AG04450 (cell line): ENCODE measurements at regions not wholly inside any gene's neighbourhood (a gene's known extent, or its start where the extent isn't known, plus 50 kb on each side); places are given as distances from the start of the nearest gene placed in this dataset.

Experiments
- CTCF ChIA-PET: fragments of 300-600, 350-600 bp; formaldehyde crosslinking; extraction: SDS; loops from one replicate; lab custom pipeline; 2022; ENCODE audit warnings: antibody characterized with exemption, inconsistent platforms; lab: Charles Lee
- POLR2A ChIA-PET: fragments of 350-600 bp; formaldehyde crosslinking; extraction: SDS; loops from one replicate; lab custom pipeline; 2021; ENCODE audit warnings: antibody characterized with exemption, inconsistent platforms; lab: Yijun Ruan, JAX
- DNase-seq: peaks from one replicate; pipeline ENCODE4 v3.0.0-alpha.2; 2011; ENCODE audit warnings: low read depth, low spot score
- H3K27ac ChIP-seq: one replicate; pipeline ENCODE4 v1.5.1; 2012; ENCODE audit warnings: low read depth, low read length, control low read depth
- H3K27me3 ChIP-seq: one replicate; pipeline ENCODE4 v1.6.0; 2012; ENCODE audit warnings: low read length; ENCODE audit not compliant: control insufficient read depth, insufficient read depth
- H3K4me3 ChIP-seq: 2 replicates; pipeline ENCODE4 v1.5.1; 2011; ENCODE audit warnings: mild to moderate bottlenecking, low read depth, low read length, control low read depth
- H3K9me3 ChIP-seq: 2 replicates; pipeline ENCODE4 v1.5.1; 2012; ENCODE audit warnings: low read length; ENCODE audit not compliant: control insufficient read depth, insufficient read depth
- TF ChIP-seq, protein P1 (sequence below): IDR thresholded peaks from 2 replicates; pipeline ENCODE4 v1.5.1; 2011; ENCODE audit warnings: low read depth, low read length, control low read depth, inconsistent platforms

DNA sequence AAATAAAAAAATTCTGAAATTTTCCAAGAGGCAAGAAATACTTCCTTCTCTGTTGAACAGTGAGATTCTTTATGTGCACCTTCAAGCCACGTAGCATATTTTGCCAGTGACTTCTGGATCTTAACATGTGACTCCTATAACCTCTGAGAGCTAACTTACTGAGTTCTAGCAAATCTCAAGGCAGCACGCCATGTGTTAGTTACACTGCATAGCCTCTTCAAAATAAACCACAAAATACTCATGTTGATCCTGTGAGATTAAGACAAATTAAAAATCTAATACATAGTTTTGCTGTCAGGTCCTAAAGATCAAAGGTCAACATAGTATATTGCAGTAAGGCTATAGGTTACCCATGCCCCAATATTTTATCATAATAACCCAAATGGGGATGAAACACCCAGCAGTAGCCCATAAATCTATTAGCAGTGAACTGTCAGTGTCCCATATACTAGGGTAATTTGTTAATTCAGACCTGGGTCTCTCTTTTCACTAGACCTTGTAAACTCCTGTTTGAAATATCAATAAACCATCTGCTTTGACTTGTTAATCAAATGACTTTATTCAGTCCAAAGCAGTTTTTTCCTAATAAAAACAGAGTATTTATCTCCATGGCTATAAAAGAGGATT is 343.1 kb downstream of the ZFHX3 start:
- no peaks in the 10 kb centered on the region for H3K27me3 ChIP-seq
- TF ChIP-seq, protein P1, sequence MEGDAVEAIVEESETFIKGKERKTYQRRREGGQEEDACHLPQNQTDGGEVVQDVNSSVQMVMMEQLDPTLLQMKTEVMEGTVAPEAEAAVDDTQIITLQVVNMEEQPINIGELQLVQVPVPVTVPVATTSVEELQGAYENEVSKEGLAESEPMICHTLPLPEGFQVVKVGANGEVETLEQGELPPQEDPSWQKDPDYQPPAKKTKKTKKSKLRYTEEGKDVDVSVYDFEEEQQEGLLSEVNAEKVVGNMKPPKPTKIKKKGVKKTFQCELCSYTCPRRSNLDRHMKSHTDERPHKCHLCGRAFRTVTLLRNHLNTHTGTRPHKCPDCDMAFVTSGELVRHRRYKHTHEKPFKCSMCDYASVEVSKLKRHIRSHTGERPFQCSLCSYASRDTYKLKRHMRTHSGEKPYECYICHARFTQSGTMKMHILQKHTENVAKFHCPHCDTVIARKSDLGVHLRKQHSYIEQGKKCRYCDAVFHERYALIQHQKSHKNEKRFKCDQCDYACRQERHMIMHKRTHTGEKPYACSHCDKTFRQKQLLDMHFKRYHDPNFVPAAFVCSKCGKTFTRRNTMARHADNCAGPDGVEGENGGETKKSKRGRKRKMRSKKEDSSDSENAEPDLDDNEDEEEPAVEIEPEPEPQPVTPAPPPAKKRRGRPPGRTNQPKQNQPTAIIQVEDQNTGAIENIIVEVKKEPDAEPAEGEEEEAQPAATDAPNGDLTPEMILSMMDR, result no peak
- ChIA-PET CTCF (no interaction called here), POLR2A (no interaction called here)
- H3K27ac ChIP-seq, result no peak overlapping the region
- no peak for DNase-seq
- peaks cover 4% of the 10 kb centered on the region; the same call in 1 of the 2 replicates for H3K9me3 ChIP-seq
- H3K4me3 ChIP-seq, result no peak overlapping the region

DNA sequence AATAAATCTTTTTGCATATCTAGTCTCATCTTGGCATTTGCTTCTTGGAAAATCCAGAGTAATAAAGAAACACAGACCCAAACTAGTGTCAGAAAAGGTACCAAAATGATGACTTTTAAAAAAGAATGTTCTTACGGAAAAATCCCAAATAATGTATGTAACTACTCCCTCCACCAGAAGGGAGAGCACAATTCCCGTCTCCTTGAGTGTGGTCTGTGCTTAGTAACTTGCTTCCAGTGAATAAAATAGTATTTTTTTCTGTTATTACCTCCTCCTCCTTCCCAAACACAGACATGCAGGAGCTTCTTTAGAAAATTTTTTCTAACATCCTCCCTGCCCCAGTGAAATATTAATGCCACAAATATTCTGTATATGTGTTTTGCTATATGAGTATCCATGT is 358.1 kb downstream of the ZFHX3 start:
- CTCF ChIA-PET, result no interaction called here
- no peaks in the 10 kb centered on the region for H3K9me3 ChIP-seq
- H3K27me3 ChIP-seq, result no peaks in the 10 kb centered on the region
- POLR2A ChIA-PET, result no interaction called here
- H3K4me3 ChIP-seq, result no peak overlapping the region
- DNase-seq, result no peak
- TF ChIP-seq, protein P1, result no peak; the same call in 1 of the 2 replicates
- H3K27ac ChIP-seq, result no peak overlapping the region

DNA sequence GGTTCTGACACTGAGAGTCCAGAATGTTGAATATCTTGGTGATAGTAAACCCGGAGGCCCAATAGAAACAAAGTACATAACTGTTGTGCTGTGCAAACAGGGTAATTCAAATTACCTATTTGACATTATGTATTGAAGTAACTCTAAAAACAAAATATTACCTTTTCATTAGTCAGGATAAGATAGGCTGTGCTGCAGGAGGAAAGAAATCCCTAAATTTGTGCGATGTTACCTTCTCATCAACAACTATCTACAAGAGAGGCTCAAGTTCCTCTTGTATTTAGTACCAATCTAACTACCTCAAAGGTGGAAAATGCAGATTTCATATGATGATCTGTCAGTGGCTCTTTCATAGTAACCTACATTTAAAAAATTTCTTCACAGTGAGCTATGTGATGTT is 367.2 kb downstream of the ZFHX3 start:
- ChIA-PET CTCF (interaction anchor here (0.6 to 1.4 kb wide), 3 partner anchors 151 to 273 kb away, joined by 3 to 7 read pairs (median 3); no protein-coding TSS in a partner anchor), POLR2A (no interaction called here)
- H3K27ac ChIP-seq, result no peak overlapping the region
- TF ChIP-seq, protein P1, result no peak
- DNase-seq, result no peak
- no peaks in the 10 kb centered on the region for H3K9me3 ChIP-seq
- H3K4me3 ChIP-seq, result no peak overlapping the region
- no peaks in the 10 kb centered on the region for H3K27me3 ChIP-seq

DNA sequence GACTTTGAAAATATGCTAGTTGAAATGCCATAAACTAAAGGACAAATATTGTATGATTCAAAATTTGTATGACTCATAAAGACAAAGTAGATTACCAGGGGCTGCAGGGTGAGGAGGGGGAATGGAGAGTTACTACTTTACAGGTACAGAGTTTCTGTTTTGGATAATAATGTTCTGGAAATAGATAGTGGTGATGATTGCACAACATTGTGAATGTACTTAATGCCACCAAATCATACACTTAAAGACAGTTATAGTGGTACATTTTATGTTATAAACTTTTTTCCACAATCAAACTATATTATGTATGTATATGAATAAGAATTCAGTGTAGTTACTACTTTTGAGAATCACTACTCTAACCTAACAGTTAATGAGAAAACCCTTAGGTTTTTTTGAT is 368.1 kb downstream of the ZFHX3 start:
- Histone ChIP-seq H3K27ac (no peak overlapping the region), H3K9me3 (no peaks in the 10 kb centered on the region), H3K4me3 (no peak overlapping the region), H3K27me3 (no peaks in the 10 kb centered on the region)
- CTCF ChIA-PET, result no interaction called here
- DNase-seq, result no peak
- POLR2A ChIA-PET, result no interaction called here
- TF ChIP-seq, protein P1, result no peak

DNA sequence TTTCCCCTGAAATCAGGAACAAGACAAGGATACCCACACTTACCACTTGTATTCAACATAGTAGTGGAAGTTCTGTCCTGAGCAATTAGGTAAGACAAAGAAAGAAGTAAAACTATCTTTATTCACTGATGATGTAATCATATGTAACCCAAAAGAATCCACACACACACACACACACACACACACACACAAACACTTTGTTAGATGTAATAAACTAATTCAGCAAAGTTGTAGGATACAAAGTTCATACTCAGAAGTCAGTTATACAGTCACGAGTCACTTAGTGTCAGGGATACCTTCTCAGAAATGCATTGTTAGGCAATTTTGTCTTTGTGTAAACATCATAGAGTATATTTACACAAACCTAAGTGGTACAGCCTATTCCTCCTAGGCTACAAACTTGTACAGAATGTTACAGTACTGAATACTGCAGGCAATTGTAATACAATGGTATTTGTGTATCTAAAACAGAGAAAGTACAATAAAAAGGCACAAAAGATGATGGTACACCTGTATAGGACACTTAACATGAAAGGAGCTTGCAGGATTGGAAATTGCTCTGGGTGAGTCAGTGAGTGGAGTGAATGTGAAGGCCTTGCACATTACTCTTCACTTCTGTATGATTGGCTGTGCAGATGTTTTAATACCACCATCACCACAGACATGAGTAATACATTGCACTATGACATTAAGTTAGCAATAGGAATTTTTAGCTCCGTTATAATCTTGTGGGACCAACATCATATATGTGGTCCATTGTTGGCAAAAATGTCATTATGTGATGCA is 370.1 kb downstream of the ZFHX3 start:
- ChIA-PET POLR2A (no interaction called here), CTCF (interaction anchor here (1.0 kb wide), 1 partner anchor 10 kb away, joined by 4 read pairs; no protein-coding TSS in a partner anchor)
- TF ChIP-seq, protein P1, result no peak
- H3K27ac ChIP-seq, result no peak overlapping the region
- peak; percentile 30 for DNase-seq
- no peaks in the 10 kb centered on the region for H3K27me3 ChIP-seq
- H3K4me3 ChIP-seq, result no peak overlapping the region
- H3K9me3 ChIP-seq, result no peaks in the 10 kb centered on the region
